ENCODE measurements at regions not wholly inside any gene's neighbourhood (a gene's known extent, or its start where the extent isn't known, plus 50 kb on each side); places are given as distances from the start of the nearest gene placed in this dataset.

DNA sequence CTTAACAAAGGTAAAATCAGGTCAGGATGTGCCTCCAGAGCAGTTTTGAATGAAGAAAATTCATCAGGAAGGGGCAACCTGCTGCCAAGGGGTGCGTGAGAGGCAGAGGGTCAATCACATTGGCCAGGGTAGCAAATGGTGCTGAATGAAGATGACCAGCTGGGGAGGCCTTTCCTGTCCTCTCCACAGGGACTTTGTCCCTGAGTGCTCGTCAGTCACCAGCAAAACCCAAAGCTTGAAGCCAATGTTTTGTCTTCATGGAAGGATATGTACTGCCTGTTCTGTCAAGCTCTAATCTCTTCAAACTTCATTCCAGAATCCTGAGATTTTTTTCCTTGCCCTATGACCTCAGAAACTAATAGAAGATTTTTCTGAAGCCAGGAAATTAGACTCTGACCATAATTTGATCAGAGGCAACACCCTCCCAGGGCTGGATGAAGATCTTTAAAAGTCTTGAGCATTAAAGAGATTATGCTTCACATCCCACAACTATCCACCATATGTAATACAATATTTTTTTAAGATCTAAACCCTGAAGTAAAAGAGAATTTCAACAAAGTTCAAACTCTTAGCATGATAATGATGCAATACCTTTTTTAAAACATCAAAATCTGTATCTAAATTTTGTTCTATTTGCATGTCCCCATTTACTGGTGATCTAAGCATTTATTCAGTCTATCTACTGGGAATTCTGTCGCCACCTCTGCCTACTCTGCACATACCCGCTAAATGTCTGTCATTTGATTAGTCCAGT lies 243.0 kb downstream of the SNX13 start:
- DNase-seq = no peak

GRCh38 chr7:17699696-17700095 lies 240.6 kb downstream of the SNX13 start:
- no peak for DNase-seq

DNA sequence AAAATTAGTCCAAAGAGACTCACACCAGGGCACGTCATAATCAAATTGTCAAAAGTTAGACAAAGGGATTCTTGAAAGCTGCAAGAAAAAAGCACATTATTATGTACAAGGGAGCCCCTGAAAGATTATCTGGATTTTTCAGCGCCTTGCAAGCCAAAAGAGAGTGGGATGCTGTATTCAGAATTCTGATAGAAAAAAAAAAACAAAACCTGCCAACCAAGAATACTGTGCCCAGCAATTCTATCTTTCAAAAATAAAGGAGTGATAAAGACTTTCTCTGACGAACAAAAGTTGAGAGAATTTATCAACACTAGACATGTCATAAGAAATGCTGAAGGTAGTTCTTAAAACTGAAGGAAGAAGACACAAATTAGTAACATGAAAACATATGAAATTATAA lies 240.2 kb downstream of the SNX13 start:
- no peak for DNase-seq

DNA sequence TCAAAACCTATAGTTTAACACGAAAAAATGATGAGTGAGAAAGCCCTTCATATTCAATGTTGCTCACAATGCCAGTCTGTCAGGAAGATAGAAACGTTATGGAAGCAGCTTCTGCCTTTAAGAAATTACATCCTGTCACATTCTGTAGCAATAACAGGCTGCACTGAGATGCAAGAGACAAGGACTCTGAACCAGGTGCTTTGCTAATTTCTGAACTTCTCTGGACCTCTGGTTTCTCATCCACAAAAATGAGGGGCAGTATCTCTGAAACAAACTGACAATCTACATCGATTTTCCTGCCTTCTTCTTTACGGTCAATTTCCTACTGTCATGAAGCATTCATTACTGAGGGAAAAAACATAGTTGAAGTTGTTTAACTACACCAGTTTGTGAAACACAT lies 234.0 kb downstream of the SNX13 start:
- no peak for DNase-seq

GRCh38 chr7:17706734-17707133 lies 233.6 kb downstream of the SNX13 start:
- DNase-seq = peak; percentile 17

DNA sequence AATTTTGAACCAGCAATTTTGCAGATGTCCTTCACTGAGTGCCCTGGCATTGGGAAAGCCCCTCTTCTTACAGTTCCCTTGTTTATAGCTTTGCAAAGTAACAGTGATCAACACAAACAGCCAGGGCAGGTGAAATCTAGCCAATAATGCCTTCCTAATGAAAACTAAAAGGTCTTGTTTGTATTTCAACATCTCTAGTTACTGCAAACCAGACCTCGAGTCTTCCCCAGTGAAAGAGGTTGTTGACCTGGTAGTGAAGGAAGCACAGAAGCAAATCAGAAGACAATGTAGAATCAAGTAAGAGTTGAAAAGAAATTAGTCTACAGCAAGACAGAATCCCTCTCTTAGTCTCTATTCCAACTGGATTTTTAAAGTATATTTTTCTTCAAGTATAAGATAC lies 231.2 kb downstream of the SNX13 start:
- no peak for DNase-seq

DNA sequence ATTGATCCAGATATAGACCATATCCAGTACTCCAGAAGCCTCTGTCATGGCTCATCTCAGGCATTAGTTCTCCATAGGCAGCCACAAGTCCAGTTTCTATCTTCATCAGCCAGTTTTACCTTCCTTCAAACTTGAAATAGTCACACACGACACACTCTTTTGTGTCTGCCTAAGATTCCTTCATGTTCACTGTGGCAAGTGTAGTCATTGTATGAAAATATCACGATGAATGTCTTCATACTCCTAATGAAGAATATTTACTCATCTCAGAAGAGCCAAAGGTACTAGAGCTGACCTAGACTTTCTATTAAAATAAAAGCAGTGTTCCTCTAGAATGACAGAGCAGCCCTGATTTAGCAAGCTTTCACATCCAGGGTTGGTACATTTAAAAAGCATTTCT lies 230.7 kb downstream of the SNX13 start:
- DNase-seq = no peak

DNA sequence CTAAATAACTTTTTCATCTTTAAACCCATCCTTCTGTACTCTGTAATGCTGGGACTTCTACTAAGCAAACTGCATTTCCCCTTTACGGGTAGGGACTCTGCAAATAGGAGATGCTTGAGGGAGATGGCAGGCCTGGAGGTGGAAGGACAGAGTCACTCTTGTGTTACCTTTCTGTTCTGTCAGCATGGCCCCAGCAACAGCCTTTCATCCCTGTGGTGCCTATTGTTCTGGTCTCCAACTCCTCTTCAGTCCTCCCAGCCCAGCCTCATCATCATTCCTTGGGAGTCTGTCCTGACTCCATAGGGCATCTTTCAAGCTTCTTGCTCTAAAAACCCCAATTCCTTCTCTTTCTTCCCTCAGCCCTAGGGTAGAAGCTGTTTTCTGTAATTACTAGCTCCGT lies 230.0 kb downstream of the SNX13 start:
- no peak for DNase-seq

DNA sequence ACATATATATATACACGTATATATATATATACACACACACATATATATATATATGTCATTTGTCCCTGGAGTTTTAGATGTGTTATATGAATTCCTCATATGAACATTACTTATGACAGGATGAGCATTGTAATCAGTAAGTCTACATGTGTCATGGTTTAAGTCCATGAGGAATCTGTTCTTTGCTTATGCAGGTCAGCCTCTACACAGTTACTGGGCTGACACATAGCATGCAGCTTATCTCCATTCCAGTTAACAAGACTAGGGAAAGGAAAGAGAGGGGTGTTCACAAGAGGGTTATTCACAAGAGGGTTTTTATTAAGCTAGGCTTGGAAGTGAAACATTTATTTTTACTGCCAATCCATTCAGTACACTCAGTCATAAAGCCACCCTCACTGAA lies 226.7 kb downstream of the SNX13 start:
- no peak for DNase-seq

DNA sequence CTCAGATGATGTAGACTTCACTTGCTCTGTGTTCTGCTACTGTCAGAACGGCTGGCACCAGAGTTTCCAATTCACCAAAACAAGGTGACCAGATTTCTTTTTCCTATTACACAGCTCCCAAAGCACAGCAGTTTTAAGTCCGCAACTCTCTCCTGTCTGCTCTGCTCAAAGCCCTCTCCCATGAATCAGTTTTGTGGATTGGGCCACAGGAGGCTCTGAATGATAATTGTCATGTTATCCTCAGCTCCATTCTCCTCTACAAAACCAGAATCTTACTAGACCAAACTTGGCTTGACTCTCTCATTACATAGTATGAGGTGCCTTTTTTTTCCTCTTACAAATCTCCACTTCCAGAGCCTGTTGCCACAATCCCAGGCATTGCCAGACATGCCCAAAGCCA lies 223.5 kb downstream of the SNX13 start:
- no peak for DNase-seq

DNA sequence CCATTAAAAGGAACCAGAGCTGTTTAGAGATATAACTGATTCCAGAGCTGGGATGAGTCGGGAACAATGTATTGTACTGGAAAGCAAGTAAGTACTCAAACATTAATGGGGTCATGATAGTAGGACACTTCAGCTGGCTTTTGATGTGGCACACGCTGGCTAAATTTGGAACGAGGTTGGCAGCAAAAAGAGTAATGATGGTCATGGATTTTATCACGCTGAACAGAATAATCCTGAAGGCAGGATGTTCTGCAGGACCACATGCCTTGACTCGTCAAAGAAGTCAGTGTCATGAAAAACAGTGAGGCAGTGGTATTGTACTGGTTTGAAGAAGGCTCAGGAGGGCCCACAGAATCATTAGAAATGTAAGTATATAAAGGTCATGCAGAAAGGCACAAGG lies 220.3 kb downstream of the SNX13 start:
- DNase-seq = no peak

- DNase-seq = no peak
These were observed 218.5 kb downstream of the SNX13 start for GRCh38 chr7:17721736-17722285.

GRCh38 chr7:17722798-17723197 lies 217.5 kb downstream of the SNX13 start:
- DNase-seq = no peak

- DNase-seq = no peak
These were observed 214.5 kb downstream of the SNX13 start for GRCh38 chr7:17725821-17726220.

DNA sequence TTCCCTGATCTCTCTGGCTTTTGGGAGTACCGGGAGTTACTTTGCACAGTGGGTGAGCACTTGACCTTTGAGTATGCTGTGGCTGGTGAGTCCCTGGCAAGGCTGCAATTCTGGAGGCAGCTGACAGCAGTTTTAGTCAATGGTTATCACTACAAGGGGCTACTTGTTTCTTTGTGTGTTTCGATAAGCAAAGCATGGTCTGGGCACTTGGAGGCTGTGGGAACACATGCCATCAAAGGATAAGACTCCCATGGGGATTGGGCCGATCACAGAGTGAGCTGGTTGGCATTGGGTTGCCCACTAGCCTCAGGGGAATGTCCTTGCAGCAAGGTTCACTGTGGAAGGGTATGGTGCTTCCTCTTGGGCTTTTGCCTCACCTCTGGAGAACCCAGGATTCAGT lies 208.2 kb downstream of the SNX13 start:
- DNase-seq = no peak

Measured in NCI-H1694 treated with DMSO at 0.1 percent for 48 hours (cell line).